PC-3 (cell line): ENCODE measurements at regions not wholly inside any gene's neighbourhood (a gene's known extent, or its start where the extent isn't known, plus 50 kb on each side); places are given as distances from the start of the nearest gene placed in this dataset.

Experiments used
- CTCF ChIP-seq: fragments of 300-600 bp; sonication (generic); conservative IDR thresholded peaks from 2 replicates; pipeline ENCODE4 v1.5.1; 2017; ENCODE audit warnings: antibody characterized with exemption, low read depth, mild to moderate bottlenecking, low read length
- EZH2 ChIP-seq: fragments of 300-600 bp; sonication (generic); IDR thresholded peaks from one replicate; pipeline ENCODE4 v1.6.1; 2017; ENCODE audit warnings: antibody characterized with exemption, mild to moderate bottlenecking, low read length; ENCODE audit not compliant: unreplicated experiment
- EZH2phosphoT487 ChIP-seq: fragments of 300-600 bp; sonication (generic); IDR thresholded peaks from 2 replicates; pipeline ENCODE4 v1.6.1; 2018; ENCODE audit warnings: mild to moderate bottlenecking, antibody characterized with exemption, low read length, borderline replicate concordance

GRCh38 chr17:31657876-31658275, 201.2 kb downstream of the COPRS start:
- TF ChIP-seq CTCF (no peak), EZH2 (no peak), EZH2phosphoT487 (no peak)
